Transverse colon (tissue), 4 donors: ENCODE measurements at regions not wholly inside any gene's neighbourhood (a gene's known extent, or its start where the extent isn't known, plus 50 kb on each side); places are given as distances from the start of the nearest gene placed in this dataset.

Experiments
- CTCF ChIP-seq, 5 experiments: fragments of 200-600 bp in 3 of 5; fragments of 450-650 bp in 2 of 5; sonication (generic) in 3 of 5; IDR thresholded peaks; 1 replicate in 2 of 5; 2 replicates in 3 of 5; pipeline ENCODE4 v1.5.1; 2016 to 2017; ENCODE audit warnings: antibody characterized with exemption in 5 of 5, inconsistent platforms in 3 of 5, mild to moderate bottlenecking in 2 of 5, moderate library complexity in 1 of 5
- EP300 ChIP-seq: sonication (generic); formaldehyde crosslinking; IDR thresholded peaks from one replicate; pipeline ENCODE4 v1.6.1; 2017; ENCODE audit warnings: antibody characterized with exemption, low read depth
- POLR2AphosphoS5 ChIP-seq, 3 donors: sonication (generic); formaldehyde crosslinking; IDR thresholded peaks; one replicate each; pipeline ENCODE4 v1.6.1; 2016; ENCODE audit warnings: antibody characterized with exemption in 3 of 3

GRCh38 chr14:38113546-38113945 is 94.2 kb upstream of the SSTR1 start:
- TF ChIP-seq CTCF (IDR thresholded peaks at IDR 0.05) (no peak), POLR2AphosphoS5 (IDR thresholded peaks at IDR 0.05) (no peak), EP300 (no peak)
